ENCODE measurements at regions not wholly inside any gene's neighbourhood (a gene's known extent, or its start where the extent isn't known, plus 50 kb on each side); places are given as distances from the start of the nearest gene placed in this dataset.

DNA sequence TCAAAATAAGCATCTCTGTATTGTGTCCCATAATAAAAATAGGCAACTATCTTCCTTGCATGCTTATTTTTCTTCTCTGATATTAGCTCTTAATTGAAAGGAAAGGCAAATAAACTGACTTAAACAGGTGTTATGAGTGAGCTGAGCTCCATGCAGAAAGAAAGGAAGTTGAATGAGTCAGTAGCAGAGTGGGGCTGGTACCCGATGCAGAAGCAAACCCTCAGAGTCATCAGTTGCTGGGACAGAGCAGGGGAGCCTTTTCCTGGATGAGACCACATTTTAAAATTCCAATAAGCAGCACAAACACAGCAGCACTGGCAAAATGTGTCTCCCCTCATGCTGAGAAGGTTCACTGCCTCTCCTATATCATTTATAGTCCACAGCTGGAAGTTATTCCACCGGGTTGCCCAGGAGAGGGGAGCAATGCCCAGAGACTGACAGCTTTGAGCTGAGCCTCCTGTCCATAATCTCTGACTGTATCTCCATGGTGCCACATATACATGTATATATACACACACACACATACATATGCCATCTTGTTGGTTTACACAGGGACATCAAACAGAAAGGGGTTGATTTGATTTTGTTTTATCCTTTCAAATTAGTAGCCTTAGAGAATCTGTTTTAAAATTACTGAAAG, 274.3 kb upstream of the PPARGC1A start:
- TF ChIP-seq CTCF (IDR thresholded peaks at IDR 0.05), result no peak
- no peak for TF ChIP-seq POLR2A (IDR thresholded peaks at IDR 0.05)
